ENCODE measurements at regions not wholly inside any gene's neighbourhood (a gene's known extent, or its start where the extent isn't known, plus 50 kb on each side); places are given as distances from the start of the nearest gene placed in this dataset.
"Not testable (repeated sequence)": the region's sequence is repeated elsewhere in the genome, so short reads cannot be mapped to it uniquely, and the experiment has no call there.

DNA sequence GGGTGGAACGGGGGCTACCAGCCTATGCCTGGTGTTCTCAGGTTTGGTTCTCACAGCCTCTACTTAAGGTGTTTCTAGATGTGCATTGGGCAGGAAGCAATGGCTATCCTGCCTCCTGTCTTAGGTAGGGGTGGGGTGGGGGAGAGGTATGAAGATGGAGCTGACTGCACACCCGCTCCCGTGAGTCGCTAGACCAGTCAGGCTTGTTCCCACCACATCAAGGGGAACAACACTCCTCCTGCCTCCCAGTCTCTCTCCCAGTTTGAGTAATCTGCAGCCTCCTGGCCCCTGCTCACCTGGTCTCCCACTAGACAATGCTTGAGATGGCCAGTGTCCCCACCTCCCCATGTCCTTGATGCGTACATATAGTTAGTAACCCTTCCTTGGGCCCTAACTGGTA, 79.3 kb upstream of the TENM4 start:
- no peak for DNase-seq (ENCODE audit: low read depth)

DNA sequence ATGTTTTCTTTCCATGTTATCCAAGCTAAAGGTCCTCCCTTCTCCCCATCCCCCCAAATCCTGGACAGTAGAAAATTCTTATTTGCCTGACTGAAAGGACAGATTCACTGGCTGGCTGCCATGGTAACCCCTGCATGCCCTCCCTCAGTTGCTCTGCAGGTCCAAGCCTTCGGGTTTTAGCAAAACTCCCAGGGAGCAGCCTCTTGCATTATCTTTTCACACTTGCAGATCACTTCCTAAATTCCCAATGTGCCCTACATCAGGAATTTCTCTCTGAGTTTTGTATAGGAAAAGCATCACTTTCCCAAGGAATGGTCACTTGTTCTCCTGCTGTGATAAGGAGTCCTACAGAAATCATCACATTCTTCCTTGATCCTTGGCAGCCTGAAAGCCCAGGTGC, 75.0 kb upstream of the TENM4 start:
- no peak for DNase-seq (ENCODE audit: low read depth)

DNA sequence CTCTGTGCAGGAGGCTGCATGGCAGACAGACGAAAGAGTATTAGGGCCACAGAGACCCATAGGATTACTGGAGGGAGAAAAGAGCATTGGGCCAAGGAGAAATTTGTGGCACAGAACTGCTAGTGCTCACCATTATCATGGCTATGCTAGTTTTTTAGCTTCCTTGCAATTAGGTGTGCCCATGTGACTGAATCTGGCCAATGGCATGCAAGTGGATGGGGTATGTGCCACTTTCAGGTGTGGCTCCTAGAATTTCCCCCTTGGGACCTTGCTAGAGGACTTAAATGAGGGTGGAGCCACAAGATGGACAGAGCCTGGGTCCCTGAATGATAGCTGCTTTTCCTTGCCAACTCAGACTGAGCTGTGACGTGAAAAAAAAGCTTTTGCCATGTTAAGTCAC, 73.9 kb upstream of the TENM4 start:
- DNase-seq (ENCODE audit: low read depth): no peak

DNA sequence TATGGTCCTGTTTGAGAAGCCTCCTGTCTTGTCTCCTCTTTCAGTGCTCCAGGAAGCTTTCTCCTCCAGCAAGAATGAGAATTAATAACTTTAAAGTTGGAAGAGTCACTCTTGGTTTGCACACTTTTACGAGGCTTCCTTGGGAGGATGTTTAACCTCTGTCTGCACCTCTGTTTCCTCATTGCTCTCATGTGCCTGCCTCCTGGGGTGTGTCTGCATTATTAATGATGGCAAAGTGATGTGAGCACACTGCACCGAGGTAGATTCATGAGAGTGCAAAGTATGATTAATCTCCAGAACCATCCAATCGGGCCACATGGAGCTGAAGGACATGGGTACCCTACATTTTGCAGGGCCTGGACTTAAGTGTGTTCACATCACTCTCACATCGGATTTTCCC, 73.5 kb upstream of the TENM4 start:
- no peak for DNase-seq (ENCODE audit: low read depth)

DNA sequence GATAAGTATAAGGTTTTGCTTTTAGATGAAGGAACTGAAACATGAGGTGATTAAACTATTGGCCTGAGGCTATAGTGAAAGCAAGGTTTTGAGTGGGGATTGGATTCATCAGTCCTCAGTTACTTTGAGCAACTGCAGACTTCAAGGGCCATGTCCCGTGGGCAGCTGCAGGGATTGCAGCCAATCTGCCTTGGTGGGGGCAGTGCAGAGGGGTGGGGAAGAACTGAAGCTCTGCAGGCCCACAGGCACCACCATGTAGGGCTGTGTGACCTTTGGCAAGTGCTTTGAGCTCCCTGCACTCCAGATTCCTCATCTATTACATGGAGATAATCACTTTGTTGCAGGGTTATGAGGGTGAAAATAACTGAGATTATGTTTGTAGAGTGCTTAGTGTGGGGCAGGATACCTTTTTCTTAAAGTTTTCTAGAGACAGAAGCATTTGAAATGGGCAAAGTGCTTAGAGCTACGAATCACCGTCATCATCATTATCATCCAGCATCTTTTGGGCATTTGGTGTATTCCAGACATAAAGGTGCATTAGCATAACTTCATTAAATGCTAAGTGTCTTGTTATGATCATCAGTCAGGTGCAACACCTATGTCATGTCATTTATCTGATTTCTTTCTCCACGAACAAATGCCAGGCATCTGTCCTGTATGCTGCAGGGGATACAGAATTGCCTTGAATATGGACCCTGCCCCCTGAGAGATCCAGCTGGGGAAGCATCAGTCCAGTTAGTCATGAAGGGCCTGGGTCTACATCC, 72.1 kb upstream of the TENM4 start:
- DNase-seq (ENCODE audit: low read depth): no peak

DNA sequence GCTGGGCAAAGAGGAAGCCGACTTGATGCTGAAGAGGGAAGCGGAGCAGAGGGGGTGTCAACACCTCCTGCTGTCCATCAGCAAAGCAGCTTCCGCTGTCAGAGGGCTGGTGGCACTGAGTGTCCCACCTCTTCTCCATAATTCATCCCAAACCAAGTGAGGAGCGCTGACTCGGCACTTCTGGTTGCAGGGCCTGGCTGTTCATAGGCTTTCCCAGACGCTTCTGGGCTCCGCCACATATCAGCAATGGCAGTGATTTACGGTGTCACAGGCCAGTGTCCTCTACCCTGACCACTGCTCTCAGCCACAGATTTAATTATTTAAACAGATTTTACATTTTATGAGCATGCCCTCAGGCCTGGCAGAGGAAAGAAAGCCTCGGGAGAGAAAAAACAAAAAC, 70.1 kb upstream of the TENM4 start:
- DNase-seq (ENCODE audit: low read depth): no peak

DNA sequence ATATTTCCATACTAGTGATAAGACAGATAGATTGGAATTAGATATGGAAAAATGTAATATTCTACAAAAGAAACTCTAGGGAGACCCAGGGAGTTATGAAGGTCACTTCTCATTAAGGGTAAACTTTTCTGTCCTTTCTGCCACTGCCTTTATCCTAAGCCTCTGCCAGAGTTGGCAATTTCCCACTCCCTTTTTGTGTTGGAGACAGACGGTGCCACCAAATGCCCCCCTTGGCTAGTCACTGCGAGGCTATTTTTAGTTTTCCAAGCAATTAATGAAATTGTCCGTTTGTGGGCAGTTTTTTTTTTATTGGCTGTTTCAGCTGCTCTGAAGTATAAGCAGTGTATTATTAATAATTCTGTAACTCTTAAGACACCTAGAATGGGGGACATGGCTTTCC, 67.6 kb upstream of the TENM4 start:
- no peak for DNase-seq (ENCODE audit: low read depth)

DNA sequence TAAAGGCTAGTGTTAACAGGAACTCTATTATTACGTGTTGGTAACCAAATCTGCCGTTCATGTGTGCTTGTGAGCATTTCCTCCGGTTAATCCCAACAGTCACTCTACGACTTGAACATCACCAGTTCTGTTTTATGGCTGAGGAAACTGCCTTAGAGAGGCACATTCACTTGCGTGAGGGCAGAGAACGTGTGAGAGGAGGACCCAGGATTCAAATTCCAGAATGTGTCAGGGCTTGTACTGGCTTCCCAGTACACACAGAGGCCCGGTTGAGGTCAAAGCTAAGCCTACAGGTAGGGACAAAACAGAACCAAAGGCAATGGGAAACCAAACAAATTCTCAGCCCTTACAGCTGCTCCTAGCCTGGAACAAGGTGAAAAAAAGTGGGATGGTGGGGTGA, 66.9 kb upstream of the TENM4 start:
- DNase-seq (ENCODE audit: low read depth): no peak

DNA sequence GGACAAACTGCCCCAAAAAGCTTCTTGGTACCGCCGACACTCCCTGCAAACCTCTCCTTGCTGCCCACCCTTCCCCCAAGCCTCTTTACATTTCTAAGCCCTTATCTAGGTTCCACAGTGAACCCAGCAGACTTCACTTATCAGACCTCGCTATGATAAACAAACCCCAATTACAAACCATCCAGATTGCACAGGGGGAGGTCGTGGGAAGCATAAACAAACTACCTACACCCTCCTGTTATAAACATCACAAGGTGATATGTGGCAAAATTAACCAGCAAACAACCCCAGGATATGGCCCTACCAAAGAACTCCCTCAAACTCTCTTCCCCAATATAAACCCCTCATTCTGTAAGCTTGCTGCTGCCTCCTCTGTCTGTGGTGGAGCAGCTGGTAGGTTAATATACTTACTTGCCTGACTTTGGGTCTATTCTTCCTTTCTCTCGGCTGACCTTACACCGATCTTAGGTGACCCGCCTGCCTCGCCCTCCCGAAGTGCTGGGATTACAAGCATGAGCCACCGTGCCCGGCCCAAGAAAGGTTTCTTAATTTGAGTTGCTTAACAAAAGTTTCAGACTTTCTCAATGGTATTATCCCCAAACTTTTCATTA, 66.0 kb upstream of the TENM4 start:
- no peak for DNase-seq (ENCODE audit: low read depth)

DNA sequence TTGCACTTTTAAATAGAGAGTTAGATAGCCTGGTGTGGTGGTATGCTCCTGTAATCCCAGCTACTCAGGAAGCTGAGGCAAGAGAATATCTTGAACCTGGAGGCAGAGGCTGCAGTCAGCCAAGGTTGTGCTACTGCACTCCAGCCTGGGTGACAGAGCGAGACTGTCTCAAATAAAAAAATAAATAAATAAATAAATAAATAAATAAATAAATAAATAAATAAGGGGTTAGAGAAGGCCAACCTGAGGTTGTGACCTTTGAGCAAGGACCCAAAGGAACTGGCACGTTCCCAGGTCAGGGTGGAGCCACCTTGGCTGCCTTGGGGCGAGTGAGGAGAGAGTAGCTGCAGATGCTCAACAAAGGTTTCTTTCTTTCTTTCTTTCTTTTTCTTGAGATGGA, 65.3 kb upstream of the TENM4 start:
- DNase-seq (ENCODE audit: low read depth): no peak

DNA sequence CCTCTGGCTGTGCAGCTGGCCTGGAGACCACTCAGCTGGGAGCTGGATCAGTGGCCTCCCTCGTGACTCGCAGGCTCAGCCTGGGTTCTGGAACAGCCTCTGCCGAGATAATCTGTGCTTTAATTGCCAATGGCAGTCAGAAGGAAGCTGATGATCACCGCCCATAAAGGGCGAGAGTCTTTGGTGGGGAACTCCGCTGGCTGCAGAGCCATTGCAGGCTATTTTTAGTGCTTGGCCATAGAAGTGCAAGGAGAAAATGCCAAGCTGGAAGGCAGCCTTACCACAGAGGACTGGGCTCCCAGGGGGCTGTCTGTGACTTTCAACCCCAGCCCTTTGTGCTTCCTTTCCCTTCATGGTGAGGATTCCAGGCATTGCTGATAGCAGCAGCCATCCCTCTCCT, 62.2 kb upstream of the TENM4 start:
- peak; percentile 67 for DNase-seq (ENCODE audit: low read depth)

DNA sequence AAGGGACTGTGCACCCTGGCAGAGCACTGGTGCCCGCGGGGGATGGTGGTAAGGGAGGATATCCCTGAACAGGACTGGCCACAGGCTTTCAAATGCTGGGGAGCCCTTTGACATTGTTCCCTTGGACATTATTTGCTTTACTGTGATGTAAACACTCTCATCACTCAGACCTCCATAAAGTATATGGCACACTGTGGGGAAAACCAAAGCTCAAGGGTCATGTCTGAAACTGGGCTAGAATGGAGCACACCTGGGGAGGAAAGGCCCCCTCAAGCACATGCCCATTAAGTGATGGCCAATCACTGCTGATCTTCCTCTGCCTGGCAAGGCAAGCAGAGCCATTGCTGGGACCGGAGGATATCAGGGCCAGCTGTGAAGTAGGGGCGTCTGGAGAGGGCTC, 60.9 kb upstream of the TENM4 start:
- no peak for DNase-seq (ENCODE audit: low read depth)

DNA sequence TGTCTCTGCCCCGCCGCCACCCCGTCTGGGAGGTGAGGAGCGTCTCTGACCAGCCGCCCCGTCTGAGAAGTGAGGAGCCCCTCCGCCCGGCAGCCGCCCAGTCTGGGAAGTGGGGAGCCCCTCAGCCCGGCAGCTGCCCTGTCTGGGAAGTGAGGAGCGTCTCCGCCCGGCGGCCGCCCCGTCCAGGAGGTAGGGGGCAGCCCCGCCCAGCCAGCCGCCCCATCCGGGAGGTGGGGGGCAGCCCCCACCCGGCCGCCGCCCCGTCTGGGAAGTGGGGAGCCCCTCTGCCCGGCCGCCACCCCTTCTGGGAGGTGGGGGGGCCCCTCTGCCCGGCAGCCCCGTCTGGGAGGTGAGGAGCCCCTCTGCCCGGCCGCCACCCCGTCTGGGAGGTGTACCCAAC, 59.1 kb upstream of the TENM4 start:
- not testable (repeated sequence) for DNase-seq (ENCODE audit: low read depth)

DNA sequence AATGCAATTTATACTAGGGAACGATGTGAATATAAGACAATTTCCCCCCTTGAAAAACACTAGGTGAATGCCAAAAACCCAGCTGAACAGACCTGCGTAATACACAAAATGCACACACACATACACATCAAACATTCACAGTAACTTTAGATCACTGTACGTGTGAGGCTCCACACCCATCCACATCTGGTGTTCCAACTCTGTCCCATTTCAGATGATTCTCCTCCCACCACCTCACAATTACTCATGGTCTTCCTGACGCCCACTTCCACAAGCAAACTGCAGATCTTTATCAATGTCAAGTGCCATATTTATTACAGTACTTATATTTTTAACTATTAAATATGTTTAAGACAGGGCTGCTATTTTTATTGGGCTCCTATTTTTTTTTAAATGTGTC, 57.8 kb upstream of the TENM4 start:
- DNase-seq (ENCODE audit: low read depth): peak; percentile 47

DNA sequence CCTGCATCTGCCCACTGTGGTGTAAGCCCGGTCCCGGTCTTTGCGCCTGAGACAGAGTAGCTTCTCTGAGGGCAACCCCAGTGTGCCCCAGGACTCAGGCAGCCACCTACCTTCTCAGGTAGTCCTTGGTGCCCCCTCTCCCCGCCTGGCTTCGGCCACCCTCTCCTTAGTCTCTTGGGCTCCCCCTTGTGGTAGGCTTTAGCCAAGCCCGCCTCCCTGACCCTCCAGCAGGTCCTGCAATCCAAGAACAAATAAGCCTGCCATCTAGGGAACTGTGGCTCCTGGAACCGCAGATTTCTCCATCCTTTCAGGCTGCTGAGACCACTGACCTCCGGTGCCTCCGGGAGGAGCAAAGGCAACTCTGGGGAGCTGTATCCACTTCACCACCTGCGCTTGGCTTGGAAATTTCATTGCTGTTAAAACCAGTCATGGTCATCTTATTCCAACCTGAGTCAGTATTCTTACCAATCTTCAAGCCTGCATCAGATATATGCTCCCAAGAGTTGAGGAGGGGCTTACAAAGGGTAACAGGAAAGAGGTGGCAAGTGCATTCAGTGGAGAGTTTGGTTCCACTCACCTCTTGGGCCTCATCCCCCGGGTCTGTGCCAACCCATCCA, 52.8 kb upstream of the TENM4 start:
- peak; percentile 66 for DNase-seq (ENCODE audit: low read depth)

DNA sequence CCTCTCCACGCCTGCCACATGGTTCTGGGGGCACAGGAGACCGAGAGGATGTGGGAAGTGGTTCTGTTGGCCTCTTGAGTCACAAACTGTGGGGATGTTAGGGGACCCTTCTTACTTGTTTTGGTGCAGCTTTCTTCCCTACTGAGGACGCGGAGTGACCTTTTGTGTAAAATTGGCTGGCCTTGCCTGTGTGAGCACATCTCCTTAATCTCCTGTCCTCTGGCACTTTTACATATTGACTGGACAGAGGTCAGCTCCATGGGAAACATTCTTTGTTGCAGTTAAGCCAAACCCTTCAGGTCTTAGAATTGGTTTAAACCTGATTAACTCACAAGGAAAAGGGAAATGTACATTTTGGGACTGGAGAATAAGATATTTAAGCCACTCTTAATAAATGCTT, 51.2 kb upstream of the TENM4 start:
- DNase-seq (ENCODE audit: low read depth): no peak

All from RPMI7951 (cell line).